ENCODE measurements at regions not wholly inside any gene's neighbourhood (a gene's known extent, or its start where the extent isn't known, plus 50 kb on each side); places are given as distances from the start of the nearest gene placed in this dataset.
"Not testable (repeated sequence)": the region's sequence is repeated elsewhere in the genome, so short reads cannot be mapped to it uniquely, and the experiment has no call there.

DNA sequence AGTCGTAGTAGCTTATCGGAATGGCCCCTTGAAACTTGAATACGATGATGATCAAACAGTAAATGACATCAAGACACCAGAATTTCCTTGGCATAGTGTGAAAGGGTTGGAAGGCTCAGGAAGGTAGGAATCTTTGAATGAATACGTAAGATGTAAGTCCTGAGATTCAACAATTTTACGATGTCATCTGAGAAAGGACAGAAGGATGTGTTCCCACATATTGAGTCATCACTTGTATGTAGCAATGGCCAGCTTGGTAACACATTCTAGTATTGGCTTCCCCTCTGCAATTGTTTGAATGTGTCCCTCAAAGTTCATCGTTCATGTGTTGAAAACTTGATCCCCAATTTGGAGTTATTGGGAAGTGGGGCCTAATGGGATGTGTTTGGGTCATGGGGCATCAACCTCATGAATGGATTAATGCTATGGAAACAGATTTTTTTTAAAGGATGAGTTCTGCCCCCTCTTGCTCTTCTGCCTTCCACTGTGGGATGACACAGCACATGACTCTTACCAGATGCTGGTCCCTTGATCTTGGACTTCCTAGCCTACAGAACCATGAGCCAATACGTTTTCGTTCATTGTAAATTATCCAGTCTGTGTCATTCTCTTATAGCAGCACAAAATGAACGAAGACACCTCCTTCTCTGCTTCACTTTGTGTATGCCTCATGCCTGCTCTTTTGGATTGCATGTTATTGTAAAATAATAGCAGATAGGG lies 284.6 kb downstream of the BCAT1 start:
- DNase-seq = no peak

DNA sequence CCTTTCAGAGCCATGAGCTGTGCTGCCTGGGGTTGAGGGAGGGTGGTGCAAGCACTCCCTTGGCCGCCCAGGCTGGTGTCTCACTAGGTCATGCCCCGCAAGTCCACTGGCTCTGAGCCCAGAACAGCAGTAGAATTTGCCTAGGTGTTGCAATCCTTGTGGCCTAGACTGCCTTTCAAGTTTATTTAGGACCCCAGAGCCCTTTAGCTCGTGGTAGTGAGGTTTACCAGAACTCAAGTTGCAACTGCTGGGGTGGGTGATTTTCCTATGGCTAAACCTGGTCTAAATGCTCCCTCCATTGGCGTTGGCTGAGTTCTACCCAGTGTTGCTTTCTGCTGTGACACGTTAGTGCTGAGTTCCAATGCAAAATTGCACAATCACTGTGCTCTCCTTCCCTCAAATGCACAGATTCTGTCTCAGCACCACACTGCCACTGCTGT lies 287.2 kb downstream of the BCAT1 start:
- DNase-seq = no peak

DNA sequence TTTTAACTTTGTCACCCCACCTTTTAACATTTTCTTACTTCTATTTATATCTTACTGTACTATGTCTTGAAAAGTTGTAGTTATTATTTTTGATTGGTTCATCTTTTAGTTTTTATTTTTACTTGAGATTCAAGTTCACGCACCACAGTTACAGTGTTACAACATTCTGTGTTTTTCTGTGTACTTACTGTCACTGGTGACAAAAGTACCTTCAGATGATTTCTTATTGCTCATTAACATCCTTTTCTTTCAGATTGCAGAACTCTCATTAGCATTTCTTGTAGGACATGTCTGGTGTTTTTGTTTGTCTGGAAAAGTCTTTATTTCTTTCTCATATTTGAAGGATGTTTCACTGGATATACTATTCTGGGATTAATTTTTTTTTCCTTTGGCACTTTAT lies 289.9 kb downstream of the BCAT1 start:
- no peak for DNase-seq

DNA sequence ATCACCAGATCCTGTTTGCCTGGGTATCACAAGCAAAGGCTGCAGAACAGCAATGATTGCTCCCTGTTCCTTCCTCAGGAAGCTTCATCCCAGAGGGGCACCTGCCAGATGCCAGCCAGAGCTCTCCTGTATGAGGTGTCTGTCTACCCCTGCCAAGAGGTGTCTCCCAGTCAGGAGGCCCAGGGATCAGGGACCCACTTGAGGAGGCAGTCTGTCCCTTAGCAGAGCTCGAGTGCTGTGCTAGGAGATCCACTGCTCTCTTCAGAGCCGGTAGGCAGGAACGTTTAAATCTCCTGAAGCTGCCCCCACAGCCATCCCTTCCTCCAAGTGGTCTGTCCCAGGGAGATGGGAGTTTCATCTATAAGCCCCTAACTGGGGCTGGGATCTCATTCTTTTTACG lies 294.6 kb downstream of the BCAT1 start:
- DNase-seq = not testable (repeated sequence)

DNA sequence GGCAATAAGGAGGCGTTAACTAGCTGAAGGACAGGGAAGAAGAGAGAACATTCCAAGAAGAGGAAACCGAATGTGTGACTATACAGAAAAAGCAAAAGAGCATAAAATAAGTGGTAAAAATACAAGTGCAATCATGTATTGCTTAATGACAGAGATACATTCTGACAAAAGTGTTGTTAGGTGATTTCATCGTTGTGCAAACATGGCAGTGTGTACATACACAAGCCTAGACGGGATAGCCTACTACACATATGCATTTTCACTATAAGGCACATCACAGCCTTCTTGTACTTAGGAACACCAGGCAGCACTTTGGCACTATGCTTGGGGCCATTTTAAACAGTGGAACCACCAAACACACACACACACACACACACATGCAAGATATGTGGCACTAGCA lies 299.3 kb downstream of the BCAT1 start:
- no peak for DNase-seq

DNA sequence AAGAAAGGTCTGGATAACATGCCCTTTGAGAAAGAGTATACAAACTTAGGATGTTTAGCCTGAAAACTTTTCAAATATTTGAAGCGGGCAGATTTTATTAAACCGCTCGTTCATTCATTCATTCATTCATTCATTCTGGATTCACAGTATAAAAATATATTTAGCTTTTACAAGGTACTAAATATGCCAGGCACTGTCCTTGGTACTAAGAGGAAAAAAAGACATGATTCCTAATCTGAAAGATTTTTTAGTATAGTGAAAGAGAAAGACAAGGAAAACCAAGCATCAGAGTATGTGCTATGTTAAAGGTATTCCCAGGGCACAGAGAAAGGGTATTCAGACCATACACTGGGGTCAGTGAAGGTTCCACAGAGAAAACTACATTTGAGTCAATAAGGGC lies 299.7 kb downstream of the BCAT1 start:
- no peak for DNase-seq

DNA sequence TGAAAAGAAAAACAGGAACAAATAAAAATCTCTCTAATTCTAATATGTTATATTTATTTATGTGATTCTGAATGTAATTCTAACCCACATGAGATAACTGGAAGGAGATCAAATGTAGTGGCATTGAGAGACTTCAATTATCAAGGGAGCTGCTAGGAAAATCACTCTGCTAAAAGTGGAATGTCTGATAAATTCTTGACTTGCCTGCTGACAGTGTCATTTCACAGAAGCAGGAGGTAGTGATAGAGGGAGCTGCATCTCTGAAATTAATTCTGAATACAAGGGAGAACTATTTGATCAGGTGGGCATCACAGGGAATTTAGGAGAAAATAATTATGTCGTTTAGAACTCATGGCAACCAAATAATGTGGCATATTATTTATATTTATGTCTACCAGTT lies 303.6 kb downstream of the BCAT1 start:
- DNase-seq = no peak

DNA sequence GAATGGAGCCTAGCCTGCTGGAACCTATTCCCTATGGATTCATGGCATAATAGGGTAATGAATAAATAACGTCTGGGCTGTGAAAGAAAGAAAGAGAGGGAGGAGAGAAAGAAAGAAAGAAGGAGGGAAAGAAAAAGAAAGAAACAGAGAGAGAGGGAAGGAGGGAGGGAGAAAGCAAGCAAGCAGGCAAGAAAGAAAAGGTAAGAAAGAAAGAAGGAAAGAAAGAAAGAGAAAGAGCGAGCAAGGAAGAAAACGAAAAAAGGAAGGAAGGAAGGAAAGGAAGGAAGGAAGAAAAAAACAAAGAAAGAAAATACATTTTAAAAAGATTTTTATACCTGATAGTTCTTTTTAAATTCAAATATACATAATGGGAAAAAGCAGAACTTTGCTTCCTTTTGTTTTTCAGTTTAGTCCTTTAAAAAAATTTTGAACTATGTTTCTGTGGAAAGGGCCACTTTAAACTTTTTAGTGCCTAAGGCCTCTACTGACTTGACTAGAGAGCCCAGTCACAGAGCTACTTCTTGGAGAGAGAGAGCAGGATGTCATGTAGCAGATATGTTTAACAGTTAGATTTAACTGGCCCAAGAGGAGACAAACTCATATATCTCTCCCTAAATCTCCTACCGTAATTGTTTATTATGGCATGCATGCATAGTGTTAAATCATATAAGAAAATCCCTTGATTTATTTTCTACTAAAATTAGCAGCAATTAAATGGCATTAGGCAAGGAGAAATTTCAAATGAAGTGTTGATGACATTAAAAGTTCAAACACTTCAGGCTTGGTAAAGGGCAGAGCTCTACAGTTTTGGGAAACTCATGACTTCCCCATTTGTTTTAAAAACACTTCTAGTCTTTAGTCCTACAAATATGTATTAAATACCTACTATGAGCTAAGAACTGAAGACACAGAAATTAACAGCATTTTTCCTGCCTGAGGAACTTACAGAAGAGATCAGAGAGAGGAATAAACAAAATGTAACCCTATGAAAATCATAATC lies 305.5 kb downstream of the BCAT1 start:
- no peak for DNase-seq

DNA sequence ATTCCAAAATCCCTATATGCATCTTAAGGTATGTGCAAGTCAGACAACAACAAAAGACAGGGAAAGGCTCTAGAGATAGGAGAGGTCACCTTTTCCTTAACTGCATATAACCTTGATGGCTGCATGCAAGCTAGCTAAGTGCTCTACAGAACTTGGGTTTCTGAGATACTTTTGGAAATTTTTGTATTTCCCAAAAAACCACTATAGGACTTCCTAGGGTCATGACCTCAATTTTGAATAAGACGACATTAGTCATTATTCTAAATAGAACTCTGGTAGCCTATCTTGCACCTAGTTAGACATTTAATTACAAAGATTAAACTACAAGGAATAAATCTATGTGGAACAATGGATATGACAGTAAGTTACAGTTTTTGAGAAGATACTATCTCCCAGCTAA lies 309.3 kb downstream of the BCAT1 start:
- DNase-seq = no peak

DNA sequence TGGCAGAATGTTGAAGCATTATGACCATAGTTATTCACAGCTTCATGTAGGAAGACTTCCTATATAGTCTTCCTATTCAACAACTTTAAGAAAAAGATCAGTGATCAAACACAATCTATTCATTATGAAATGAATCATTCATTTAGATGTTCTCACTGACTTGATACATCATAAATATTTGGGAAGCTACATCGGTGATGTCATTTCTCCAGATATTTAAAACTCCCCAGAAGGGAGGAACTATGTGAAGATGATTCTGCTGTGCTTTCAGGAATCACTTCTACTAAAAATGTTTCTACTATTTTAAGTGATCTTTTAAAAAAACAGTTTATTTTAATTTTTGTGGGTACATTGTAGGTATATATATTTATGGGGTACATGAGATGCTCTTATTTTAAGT lies 316.4 kb downstream of the BCAT1 start:
- DNase-seq = no peak

DNA sequence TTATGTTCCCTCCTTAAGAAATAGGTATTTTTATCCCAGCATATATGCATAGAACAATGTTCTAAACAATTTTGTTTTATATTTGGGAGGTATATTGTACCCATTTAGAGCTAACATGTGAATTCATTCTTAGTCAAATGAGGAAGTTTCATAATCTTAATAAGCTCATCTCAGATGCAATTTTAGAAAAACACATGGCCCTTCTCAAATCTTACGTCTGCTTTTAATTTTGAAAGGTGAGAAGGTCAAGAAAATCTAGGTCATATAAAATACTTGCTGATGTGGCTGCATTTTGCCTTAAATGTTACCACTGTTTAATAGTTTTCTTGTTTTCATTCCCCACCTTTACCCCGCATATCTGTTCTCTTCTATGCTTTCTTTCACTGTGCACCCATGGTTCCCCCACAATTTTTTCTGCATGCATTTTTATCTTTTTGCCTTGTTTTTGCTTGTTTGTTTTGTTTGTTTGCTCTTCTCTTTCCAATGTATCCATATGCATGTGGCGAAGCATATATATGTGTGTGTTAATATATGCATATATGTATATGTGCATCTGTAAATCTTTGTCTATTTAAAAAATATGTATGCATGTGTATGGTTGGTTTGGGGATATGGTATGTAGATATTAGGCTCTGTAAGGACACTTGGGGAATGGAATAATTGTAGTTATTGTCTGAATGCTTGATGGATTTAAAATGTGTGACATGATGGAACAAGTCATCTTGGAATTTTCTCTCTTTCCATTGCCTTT lies 317.1 kb downstream of the BCAT1 start:
- no peak for DNase-seq

DNA sequence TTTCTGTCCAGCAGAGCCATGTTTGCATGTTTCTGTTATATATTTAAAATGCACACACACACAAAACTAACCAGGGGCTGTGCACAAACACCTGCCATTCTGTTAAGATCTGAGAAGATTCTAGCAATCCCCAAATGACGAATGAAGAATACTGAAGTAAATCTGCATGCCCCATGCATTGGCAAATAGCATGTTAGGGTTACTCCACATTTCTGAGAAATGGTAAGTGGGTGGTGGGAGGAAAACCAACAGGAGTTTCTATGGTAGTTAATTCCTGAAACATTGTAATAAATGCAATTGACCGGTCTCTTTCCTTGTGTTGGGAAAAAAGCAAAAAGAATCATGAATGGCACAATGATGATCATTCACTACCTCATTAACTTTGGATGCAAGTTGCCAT lies 318.0 kb downstream of the BCAT1 start:
- DNase-seq = no peak

DNA sequence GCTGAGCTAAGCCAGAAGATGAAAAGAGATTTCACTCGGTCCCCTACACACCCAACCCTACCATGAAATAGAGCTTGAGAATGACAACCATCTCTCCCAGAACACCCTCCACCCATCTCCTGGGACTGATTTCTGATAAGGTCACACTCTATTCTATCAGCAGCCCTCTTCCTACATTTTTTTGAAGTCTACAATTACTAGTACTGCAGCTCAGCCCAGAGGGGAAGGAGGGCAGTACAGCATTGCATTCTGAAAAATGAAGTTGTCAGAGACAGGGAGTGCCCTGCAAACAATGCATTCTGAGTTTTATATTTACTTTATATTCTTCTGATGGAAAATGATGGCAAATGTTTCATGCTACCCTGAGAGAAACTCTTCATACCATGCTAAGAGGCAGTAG lies 318.5 kb downstream of the BCAT1 start:
- no peak for DNase-seq

DNA sequence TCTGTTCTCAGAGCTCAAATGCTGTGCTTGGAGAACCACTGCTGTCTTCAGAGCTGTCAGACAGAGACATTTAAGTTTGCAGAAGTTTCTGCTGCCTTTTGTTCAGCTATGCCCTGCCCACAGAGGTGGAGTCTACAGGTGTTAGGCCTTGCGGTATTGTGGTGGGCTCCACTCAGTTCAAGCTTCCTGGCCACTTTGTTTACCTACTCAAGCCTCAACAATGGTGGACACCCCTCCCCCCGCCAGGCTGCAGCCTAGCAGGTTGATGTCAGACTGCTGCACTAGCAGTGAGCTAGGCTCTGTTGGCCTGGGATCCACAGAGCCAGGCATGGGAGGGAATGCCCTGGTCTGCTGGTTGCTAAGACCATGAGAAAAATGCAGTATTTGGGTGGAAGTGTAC lies 323.8 kb downstream of the BCAT1 start:
- DNase-seq = no peak

DNA sequence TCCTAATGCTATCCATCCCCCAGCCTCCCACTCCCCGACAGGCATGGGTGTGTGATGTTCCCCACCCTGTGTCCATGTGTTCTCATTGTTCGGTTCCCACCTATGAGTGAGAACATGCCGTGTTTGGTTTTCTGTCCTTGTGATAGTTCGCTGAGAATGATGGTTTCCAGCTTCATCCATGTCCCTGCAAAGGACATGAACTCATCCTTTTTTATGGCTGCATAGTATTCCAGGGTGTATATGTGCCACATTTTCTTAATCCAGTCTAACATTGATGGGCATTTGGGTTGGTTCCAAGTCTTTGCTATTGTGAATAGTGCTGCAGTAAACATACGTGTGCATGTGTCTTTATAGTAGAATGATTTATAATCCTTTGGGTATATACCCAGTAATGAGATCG lies 328.9 kb downstream of the BCAT1 start:
- not testable (repeated sequence) for DNase-seq

DNA sequence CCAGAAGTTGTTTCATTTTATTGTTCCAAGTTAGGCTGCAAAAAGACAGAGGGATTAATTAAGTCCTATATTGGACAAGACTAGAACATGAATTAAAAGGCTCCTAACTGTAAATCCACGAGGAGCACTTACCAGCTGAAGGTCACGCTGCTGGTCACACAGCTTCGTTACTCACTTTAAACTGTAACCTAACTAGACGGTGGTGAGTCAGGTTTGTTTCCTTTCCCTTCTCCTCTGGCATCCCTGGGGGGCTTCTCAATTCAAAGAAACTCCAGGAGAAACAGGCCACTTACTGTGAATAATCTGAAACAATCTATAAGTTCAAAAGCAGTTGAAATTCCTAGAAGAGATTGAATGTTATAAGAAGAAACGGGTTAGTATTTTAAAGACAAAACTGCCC lies 331.4 kb downstream of the BCAT1 start:
- no peak for DNase-seq

DNA sequence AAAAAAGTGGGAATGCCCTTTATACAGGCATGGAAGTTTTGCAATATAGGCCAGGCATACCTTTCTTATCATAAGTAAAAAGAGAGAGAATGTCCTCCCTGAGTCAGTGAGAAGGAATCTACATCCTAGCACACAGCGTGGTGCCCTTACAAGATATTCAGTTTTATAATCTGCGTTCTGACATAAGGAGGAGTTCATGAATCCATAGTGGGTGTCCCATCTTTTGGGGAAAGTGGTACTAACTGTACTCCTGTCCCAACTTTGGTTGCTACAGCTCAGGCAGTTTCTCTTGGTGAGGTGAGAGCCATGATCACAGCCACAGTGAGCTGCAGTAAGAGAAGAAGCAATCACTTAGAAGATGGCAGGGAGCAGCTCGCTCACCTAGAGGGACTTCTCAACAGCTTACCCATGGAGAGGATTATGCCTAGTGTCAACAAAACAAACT lies 332.9 kb downstream of the BCAT1 start:
- no peak for DNase-seq

DNA sequence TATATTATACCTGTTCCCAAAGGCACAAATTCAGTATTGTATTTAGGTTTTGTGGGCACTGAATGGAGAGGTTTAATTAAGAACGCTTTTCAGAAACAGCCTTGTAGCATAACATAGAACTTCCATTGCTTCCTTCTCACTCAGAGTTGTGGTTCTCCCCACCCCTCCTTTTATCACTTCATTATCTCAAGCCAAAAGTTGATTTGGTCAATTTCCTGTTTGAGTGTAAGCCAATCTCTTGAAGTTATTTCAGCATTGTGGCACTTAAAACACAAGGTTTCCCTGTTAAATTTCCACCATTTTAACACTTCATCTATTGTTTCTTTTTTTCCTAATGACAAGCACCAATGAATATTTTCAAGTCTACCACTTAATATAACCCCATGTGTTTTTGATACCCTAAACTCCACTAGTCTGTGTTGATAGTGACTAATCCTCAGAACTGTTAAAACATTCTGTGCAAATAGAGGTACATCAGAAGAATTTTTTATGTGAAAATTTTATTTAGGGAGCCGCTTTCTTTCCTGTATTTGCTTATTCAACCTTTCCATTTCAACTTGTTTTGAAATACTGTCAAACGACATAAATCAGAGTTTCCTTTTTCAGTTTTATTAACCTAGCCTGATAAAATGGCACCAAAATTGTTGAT lies 340.1 kb downstream of the BCAT1 start:
- DNase-seq = no peak

DNA sequence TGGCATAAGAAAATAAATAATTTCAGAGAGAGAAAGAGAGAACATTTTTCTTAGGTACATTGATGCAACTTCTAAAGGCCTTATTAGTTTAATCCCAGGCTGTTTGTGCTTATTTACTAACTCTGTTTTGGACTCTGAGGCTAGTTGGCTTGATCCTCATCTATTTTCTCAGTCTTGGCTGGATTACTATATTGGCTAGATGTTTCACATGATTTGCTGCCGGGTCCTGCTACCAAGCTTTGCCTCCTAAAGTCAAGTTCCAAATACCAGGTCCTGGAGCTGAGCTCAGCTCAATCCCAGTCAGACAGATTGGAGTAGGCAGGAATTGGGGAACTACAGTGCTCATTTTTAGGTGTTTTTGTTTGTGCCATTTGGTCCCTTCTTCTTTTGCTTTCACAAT lies 340.8 kb downstream of the BCAT1 start:
- DNase-seq = no peak

DNA sequence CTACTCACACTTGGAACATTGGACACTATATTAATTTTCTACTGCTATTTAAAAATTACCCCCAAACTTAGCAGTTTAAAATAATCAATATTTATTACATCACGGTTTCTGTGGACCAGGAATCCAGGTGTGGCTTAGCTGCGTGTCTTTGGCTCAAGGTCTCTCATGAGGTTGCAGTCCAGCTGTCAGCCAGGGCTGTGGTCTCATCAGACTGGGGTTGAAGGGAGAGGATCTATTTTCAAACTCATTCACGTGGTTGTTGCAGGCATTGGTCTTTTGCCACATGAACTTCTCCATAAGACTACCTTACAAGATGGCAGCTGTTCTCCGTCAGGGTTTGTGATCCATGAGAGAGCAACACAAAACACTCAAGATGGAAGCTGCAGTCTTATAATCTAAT lies 343.0 kb downstream of the BCAT1 start:
- DNase-seq = no peak

DNA sequence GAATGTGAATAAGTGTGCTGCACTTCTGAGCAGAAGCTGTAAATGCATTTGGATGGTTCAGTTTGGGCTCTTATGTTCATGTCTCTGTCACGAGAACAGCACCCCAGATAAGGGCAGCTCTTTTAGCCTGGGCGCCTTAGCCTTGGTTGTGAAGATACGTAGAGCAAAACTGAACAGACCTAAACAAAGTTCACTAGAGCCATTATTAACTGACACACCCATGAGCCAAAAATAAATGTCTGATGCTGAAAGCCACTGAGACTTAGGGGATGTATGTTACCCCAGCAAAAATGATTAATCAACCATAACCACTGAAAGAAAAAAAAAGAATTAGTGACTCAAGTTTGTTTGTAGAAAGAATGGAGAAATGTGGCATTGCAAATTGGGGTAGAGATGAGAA lies 343.4 kb downstream of the BCAT1 start:
- DNase-seq = no peak

DNA sequence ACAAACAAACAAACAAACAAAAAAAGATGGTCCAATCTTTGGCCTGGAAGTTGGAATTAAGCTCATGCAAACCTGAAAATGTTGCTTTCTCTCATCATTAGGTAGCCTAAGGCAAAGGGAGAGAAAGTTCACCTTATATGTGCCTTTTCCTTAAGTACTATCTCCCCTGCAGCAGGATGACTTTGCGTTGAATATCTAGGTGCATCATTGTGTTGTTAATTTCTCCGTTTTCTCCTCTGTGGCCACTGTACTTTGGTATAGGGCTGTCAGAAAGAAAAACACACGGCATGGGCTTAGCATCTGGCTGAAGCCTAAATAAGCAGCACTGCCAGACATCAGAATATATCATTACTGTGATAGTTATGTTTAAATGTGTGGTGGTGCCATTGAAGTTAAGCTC lies 345.5 kb downstream of the BCAT1 start:
- DNase-seq = no peak

DNA sequence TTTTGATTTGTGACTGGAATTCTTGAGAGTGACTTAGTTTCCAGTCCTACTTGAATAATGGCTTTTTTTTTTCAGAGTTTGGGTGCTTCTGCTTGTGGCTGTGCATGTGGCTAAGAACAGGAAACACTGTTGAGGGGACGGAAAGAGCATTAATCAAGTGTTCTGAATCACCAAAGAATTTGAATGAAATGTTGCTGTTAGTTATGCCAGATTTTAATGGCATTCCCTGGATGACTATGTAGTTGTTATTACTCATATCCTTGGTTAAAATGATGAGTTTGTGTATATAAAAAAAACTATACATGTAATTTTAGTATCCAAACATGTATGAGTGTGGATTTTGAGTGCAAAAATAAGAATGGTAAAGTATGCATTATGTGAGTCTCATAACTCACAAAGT lies 347.9 kb downstream of the BCAT1 start:
- DNase-seq = no peak
